ENCODE measurements at regions not wholly inside any gene's neighbourhood (a gene's known extent, or its start where the extent isn't known, plus 50 kb on each side); places are given as distances from the start of the nearest gene placed in this dataset.
"Not testable (repeated sequence)": the region's sequence is repeated elsewhere in the genome, so short reads cannot be mapped to it uniquely, and the experiment has no call there.

GRCh38 chr14:25308244-25308643 is 258.3 kb upstream of the STXBP6 start:
- H3K4me3 ChIP-seq (ENCODE audit: low read depth, low read length): no peak overlapping the region
- TF ChIP-seq CTCF (conservative IDR thresholded peaks at IDR 0.05; ENCODE audit: low read depth, low read length): no peak
- no peak for DNase-seq (ENCODE audit: low read depth)

- no peak overlapping the region for H3K4me3 ChIP-seq (ENCODE audit: low read depth, low read length)
- DNase-seq (ENCODE audit: low read depth): no peak
- TF ChIP-seq CTCF (conservative IDR thresholded peaks at IDR 0.05; ENCODE audit: low read depth, low read length): no peak
These were observed 254.0 kb upstream of the STXBP6 start for GRCh38 chr14:25303934-25304333.

GRCh38 chr14:25298238-25298637 is 248.3 kb upstream of the STXBP6 start:
- DNase-seq (ENCODE audit: low read depth): no peak
- no peak overlapping the region for H3K4me3 ChIP-seq (ENCODE audit: low read depth, low read length)
- no peak for TF ChIP-seq CTCF (conservative IDR thresholded peaks at IDR 0.05; ENCODE audit: low read depth, low read length)

- DNase-seq (ENCODE audit: low read depth); H3K4me3 ChIP-seq (ENCODE audit: low read depth, low read length): not testable (repeated sequence)
These were observed 240.2 kb upstream of the STXBP6 start for GRCh38 chr14:25290154-25290553.

GRCh38 chr14:25274529-25274928 is 224.6 kb upstream of the STXBP6 start:
- TF ChIP-seq CTCF (conservative IDR thresholded peaks at IDR 0.05; ENCODE audit: low read depth, low read length): no peak
- no peak overlapping the region for H3K4me3 ChIP-seq (ENCODE audit: low read depth, low read length)
- no peak for DNase-seq (ENCODE audit: low read depth)

- DNase-seq (ENCODE audit: low read depth): no peak
- H3K4me3 ChIP-seq (ENCODE audit: low read depth, low read length): no peak overlapping the region
- no peak for TF ChIP-seq CTCF (conservative IDR thresholded peaks at IDR 0.05; ENCODE audit: low read depth, low read length)
These were observed 217.2 kb upstream of the STXBP6 start for GRCh38 chr14:25267186-25267585.

GRCh38 chr14:25259470-25259869 is 209.5 kb upstream of the STXBP6 start:
- no peak for TF ChIP-seq CTCF (conservative IDR thresholded peaks at IDR 0.05; ENCODE audit: low read depth, low read length)
- no peak for DNase-seq (ENCODE audit: low read depth)

GRCh38 chr14:25252793-25253192 is 202.8 kb upstream of the STXBP6 start:
- DNase-seq (ENCODE audit: low read depth): no peak
- TF ChIP-seq CTCF (conservative IDR thresholded peaks at IDR 0.05; ENCODE audit: low read depth, low read length): no peak
- no peak overlapping the region for H3K4me3 ChIP-seq (ENCODE audit: low read depth, low read length)

More at GRCh38 chr14:25259470-25259869, 209.5 kb upstream of the STXBP6 start:
- H3K4me3 ChIP-seq (ENCODE audit: low read depth, low read length): no peak overlapping the region

Data from choroid plexus epithelial cell (primary cell).